C4-2B (cell line): ENCODE measurements at regions not wholly inside any gene's neighbourhood (a gene's known extent, or its start where the extent isn't known, plus 50 kb on each side); places are given as distances from the start of the nearest gene placed in this dataset.

Source experiments
- H3K27ac ChIP-seq: fragments of 450-650 bp; 2 replicates; pipeline ENCODE4 v1.5.1; 2017
- CTCF ChIP-seq: fragments of 450-650 bp; conservative IDR thresholded peaks from 2 replicates; pipeline ENCODE4 v1.5.1; 2017; ENCODE audit warnings: mild to moderate bottlenecking
- ZFX ChIP-seq: fragments of 450-650 bp; IDR thresholded peaks from 2 replicates; pipeline ENCODE4 v1.6.1; 2017

GRCh38 chr12:130088504-130088903 lies 73.8 kb upstream of the FZD10 start:
- no peak overlapping the region for H3K27ac ChIP-seq
- no peak for TF ChIP-seq CTCF
- TF ChIP-seq ZFX = no peak

GRCh38 chr12:130090542-130090941 lies 71.7 kb upstream of the FZD10 start:
- no peak for TF ChIP-seq CTCF
- no peak for TF ChIP-seq ZFX
- H3K27ac ChIP-seq = no peak overlapping the region

- TF ChIP-seq CTCF (no peak), ZFX (no peak)
- no peak overlapping the region for H3K27ac ChIP-seq
Observed at GRCh38 chr12:130093380-130093779, 68.9 kb upstream of the FZD10 start.

GRCh38 chr12:130097342-130097741 lies 64.9 kb upstream of the FZD10 start:
- TF ChIP-seq ZFX (no peak), CTCF (no peak)
- H3K27ac ChIP-seq = no peak overlapping the region

GRCh38 chr12:130097798-130098255 lies 64.4 kb upstream of the FZD10 start:
- TF ChIP-seq ZFX (no peak), CTCF (no peak)
- H3K27ac ChIP-seq = no peak overlapping the region

GRCh38 chr12:130098301-130099005 lies 63.8 kb upstream of the FZD10 start:
- TF ChIP-seq CTCF = no peak
- TF ChIP-seq ZFX = no peak

GRCh38 chr12:130100634-130101362 lies 61.5 kb upstream of the FZD10 start:
- TF ChIP-seq CTCF (no peak), ZFX (no peak)
- H3K27ac ChIP-seq = no peak overlapping the region

More at GRCh38 chr12:130098301-130099005, 63.8 kb upstream of the FZD10 start:
- H3K27ac ChIP-seq = no peak overlapping the region
